ENCODE measurements at regions not wholly inside any gene's neighbourhood (a gene's known extent, or its start where the extent isn't known, plus 50 kb on each side); places are given as distances from the start of the nearest gene placed in this dataset.

- DNase-seq (ENCODE audit: low spot score) = no peak
Measured at GRCh38 chr11:127066401-127067090, 66.0 kb upstream of the KIRREL3 start.

- no peak for DNase-seq (ENCODE audit: low spot score)
Measured at GRCh38 chr11:127063241-127063640, 62.7 kb upstream of the KIRREL3 start.

- DNase-seq (ENCODE audit: low spot score) = no peak
Measured at GRCh38 chr11:127061947-127062346, 61.4 kb upstream of the KIRREL3 start.

GRCh38 chr11:127059750-127060149, 59.2 kb upstream of the KIRREL3 start:
- no peak for DNase-seq (ENCODE audit: low spot score)

- no peak for DNase-seq (ENCODE audit: low spot score)
Measured at GRCh38 chr11:127059286-127059685, 58.7 kb upstream of the KIRREL3 start.

- DNase-seq (ENCODE audit: low spot score) = no peak
Measured at GRCh38 chr11:127058524-127058923, 58.0 kb upstream of the KIRREL3 start.

GRCh38 chr11:127057126-127057525, 56.6 kb upstream of the KIRREL3 start:
- DNase-seq (ENCODE audit: low spot score) = no peak

- DNase-seq (ENCODE audit: low spot score) = no peak
Measured at GRCh38 chr11:127056338-127056971, 55.9 kb upstream of the KIRREL3 start.

- no peak for DNase-seq (ENCODE audit: low spot score)
Measured at GRCh38 chr11:127055236-127055635, 54.7 kb upstream of the KIRREL3 start.

- DNase-seq (ENCODE audit: low spot score) = no peak
Measured at GRCh38 chr11:127054153-127054552, 53.6 kb upstream of the KIRREL3 start.

GRCh38 chr11:127052404-127052803, 51.8 kb upstream of the KIRREL3 start:
- no peak for DNase-seq (ENCODE audit: low spot score)

All from CD4-positive, alpha-beta T cell treated with Interleukin-6 at 100 ng/mL for 8 hours (primary cell).